GM12872 (cell line): ENCODE measurements at regions not wholly inside any gene's neighbourhood (a gene's known extent, or its start where the extent isn't known, plus 50 kb on each side); places are given as distances from the start of the nearest gene placed in this dataset.

Source experiments
- TF ChIP-seq, protein P1 (sequence below): IDR thresholded peaks from 3 replicates; pipeline ENCODE4 v1.5.1; 2011; ENCODE audit warnings: low read depth, mild to moderate bottlenecking, low read length, moderate library complexity; ENCODE audit not compliant: insufficient read depth

- TF ChIP-seq, protein P1, sequence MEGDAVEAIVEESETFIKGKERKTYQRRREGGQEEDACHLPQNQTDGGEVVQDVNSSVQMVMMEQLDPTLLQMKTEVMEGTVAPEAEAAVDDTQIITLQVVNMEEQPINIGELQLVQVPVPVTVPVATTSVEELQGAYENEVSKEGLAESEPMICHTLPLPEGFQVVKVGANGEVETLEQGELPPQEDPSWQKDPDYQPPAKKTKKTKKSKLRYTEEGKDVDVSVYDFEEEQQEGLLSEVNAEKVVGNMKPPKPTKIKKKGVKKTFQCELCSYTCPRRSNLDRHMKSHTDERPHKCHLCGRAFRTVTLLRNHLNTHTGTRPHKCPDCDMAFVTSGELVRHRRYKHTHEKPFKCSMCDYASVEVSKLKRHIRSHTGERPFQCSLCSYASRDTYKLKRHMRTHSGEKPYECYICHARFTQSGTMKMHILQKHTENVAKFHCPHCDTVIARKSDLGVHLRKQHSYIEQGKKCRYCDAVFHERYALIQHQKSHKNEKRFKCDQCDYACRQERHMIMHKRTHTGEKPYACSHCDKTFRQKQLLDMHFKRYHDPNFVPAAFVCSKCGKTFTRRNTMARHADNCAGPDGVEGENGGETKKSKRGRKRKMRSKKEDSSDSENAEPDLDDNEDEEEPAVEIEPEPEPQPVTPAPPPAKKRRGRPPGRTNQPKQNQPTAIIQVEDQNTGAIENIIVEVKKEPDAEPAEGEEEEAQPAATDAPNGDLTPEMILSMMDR: no peak
Measured at GRCh38 chr3:72105306-72105705, 320.4 kb upstream of the PROK2 start.

- TF ChIP-seq, protein P1: no peak
Measured at GRCh38 chr3:72102112-72102616, 317.2 kb upstream of the PROK2 start.

GRCh38 chr3:72101494-72101893 lies 316.5 kb upstream of the PROK2 start:
- TF ChIP-seq, protein P1: no peak

DNA sequence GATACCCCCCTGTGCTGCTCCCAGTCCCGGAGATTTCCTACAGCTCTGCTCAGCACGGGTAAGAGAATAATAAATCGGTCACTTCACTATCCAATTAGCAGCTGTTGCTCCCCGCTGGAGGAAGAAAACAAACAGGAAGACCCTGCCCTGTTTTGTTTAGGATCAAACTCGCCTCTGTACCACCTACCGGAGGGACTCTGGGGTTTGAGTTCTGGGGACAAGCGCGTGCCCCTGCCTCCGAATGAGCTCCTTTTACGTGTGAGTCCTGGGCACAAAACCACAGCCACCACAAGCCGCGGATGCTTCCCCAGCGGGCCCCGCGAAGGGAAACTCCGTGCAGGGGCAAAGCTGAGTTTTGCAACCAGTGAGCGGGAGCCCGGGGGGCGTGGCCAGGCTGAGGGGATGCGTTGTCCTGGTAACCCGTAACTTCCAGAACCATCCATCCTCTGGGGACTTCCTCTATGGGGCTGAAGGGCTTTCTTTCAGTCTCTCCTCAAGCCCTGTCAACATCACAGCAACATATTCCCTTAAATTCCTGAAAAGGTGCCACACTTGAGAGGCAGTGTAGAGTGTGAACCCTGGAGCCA lies 315.7 kb upstream of the PROK2 start:
- TF ChIP-seq, protein P1: no peak

- TF ChIP-seq, protein P1: no peak
Measured at GRCh38 chr3:72100080-72100511, 315.1 kb upstream of the PROK2 start.

- TF ChIP-seq, protein P1: no peak
Measured at GRCh38 chr3:72099326-72100079, 314.6 kb upstream of the PROK2 start.

DNA sequence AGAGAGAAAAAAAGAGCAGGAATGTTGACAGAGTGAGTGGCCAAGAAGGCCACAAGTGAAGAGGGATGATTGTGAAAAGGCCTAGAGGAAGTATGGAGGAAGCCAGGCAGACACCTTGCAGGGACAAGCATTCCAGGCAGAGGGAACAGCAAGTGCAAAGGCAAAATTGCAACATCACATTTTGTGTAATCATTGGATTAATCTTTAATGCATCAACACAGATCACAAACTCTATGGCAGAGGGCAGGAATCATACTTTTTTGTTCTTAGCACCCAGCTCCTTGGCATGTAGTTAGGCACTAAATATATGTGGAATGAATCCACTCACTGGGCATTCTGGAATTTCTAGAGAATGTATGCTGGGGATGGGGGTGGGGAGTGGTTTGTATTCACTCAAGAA lies 312.1 kb upstream of the PROK2 start:
- TF ChIP-seq, protein P1: no peak
